ENCODE measurements at regions not wholly inside any gene's neighbourhood (a gene's known extent, or its start where the extent isn't known, plus 50 kb on each side); places are given as distances from the start of the nearest gene placed in this dataset.

DNA sequence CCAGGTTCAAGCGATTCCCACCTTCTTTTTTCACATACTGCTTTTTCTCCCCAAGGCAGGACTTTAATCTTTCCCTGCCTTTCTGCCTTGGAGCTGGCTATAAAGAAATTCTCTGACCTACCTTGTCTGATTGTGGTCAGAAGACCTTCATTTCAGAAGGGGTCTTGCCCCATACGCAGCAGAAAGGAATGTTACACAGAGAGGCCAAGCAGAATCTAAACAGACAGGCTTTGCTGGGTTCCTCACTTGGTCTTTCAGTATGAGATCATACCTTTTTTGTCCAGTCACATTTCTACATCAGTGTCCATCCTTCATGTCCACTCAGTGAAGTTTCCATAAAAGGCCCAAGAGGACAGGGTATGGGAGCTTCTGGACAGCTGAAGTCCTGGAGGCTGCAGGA is 108.3 kb upstream of the RBPJ start:
- POLR2A ChIA-PET = no interaction called here
- no peak overlapping the region for H3K4me3 ChIP-seq (ENCODE audit: control extremely low read depth in 1 of 5, extremely low read depth in 1 of 5, insufficient read depth in 1 of 5, low read depth in 2 of 5, low read length in 4 of 5)
- no peak overlapping the region for H2AFZ ChIP-seq (ENCODE audit: insufficient read depth, low read depth, low read length, poor library complexity, severe bottlenecking)
- ATAC-seq (ENCODE audit: low read depth) = no peak
- CTCF ChIA-PET = no interaction called here
- no peak for DNase-seq
- H3K9me3 Mint-ChIP-seq (ENCODE audit: insufficient read depth) = no peaks in the 10 kb centered on the region
- no peak overlapping the region for H3K27ac Mint-ChIP-seq
- H3K79me2 ChIP-seq (ENCODE audit: control insufficient read depth, insufficient read depth, low read length) = no peaks in the 10 kb centered on the region
- intact Hi-C loops (cut with micrococcal nuclease) = no loop called here
- no peak overlapping the region for H3K4me2 ChIP-seq (replicated peaks; ENCODE audit: low read depth, low read length, poor library complexity, severe bottlenecking)
- no peak overlapping the region for H3K9ac ChIP-seq (ENCODE audit: low read length)
- WGBS (ENCODE audit: insufficient coverage) = 95% methylated on average over 2 of the region's 2 CpGs
- H3K36me3 ChIP-seq (replicated peaks in 1 of 2; ENCODE audit: control extremely low read depth in 1 of 2, control insufficient read depth in 1 of 2, extremely low read depth in 1 of 2, insufficient read depth in 2 of 2, low read length in 1 of 2) = no peaks in the 10 kb centered on the region
- no peaks in the 10 kb centered on the region for H3K4me1 Mint-ChIP-seq
- no peaks in the 10 kb centered on the region for H3K9me3 ChIP-seq (ENCODE audit: control extremely low read depth in 1 of 3, control insufficient read depth in 2 of 3, insufficient read depth in 1 of 3, low read length in 2 of 3)
- no peaks in the 10 kb centered on the region for H3K4me1 ChIP-seq (ENCODE audit: control insufficient read depth in 2 of 2, insufficient read depth in 2 of 2, low read length in 2 of 2)
- no peaks in the 10 kb centered on the region for H4K20me1 ChIP-seq (ENCODE audit: control insufficient read depth, insufficient read depth, low read length, poor library complexity, severe bottlenecking)
- peaks cover 38% of the 10 kb centered on the region for H3K27me3 Mint-ChIP-seq
- TF ChIP-seq, protein P1, sequence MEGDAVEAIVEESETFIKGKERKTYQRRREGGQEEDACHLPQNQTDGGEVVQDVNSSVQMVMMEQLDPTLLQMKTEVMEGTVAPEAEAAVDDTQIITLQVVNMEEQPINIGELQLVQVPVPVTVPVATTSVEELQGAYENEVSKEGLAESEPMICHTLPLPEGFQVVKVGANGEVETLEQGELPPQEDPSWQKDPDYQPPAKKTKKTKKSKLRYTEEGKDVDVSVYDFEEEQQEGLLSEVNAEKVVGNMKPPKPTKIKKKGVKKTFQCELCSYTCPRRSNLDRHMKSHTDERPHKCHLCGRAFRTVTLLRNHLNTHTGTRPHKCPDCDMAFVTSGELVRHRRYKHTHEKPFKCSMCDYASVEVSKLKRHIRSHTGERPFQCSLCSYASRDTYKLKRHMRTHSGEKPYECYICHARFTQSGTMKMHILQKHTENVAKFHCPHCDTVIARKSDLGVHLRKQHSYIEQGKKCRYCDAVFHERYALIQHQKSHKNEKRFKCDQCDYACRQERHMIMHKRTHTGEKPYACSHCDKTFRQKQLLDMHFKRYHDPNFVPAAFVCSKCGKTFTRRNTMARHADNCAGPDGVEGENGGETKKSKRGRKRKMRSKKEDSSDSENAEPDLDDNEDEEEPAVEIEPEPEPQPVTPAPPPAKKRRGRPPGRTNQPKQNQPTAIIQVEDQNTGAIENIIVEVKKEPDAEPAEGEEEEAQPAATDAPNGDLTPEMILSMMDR (IDR thresholded peaks at IDR 0.05) = no peak
- TF ChIP-seq EZH2 (IDR thresholded peaks at IDR 0.05; ENCODE audit: borderline replicate concordance, insufficient read depth, low read depth, low read length, poor library complexity, severe bottlenecking) = no peak
- no peak overlapping the region for H3K4me3 Mint-ChIP-seq
- peaks cover 0 to 21% (median 15%) of the 10 kb centered on the region in 4 experiments for H3K27me3 ChIP-seq (replicated peaks in 1 of 4; ENCODE audit: control extremely low read depth in 1 of 4, control insufficient read depth in 3 of 4, insufficient read depth in 4 of 4, low read length in 3 of 4)
- H3K27ac ChIP-seq (ENCODE audit: low read length in 2 of 2) = no peak overlapping the region

DNA sequence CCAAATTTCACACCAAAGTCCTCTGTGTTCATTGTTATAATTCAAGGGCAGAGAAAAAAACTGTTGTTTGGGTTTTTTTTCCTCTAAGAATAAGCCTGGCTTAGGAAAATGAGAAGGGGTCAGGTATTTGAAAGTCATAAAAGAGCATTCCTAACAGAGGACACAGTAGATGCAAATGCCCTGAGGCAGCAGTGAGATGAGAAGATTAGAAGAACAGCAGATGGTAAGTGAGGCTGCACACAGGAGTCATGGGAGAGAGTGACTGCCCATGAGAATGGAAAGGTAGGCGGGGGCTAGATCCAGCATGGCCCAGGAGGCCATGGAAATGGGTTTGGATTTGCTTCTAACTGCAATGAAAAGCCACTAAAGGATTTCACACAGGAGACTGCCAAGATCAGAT is 107.5 kb upstream of the RBPJ start:
- Mint-ChIP-seq H3K4me1 (peaks cover 6% of the 10 kb centered on the region), H3K4me3 (no peak overlapping the region), H3K27ac (no peak overlapping the region), H3K27me3 (peaks cover 33% of the 10 kb centered on the region), H3K9me3 (ENCODE audit: insufficient read depth) (no peaks in the 10 kb centered on the region)
- ATAC-seq (ENCODE audit: low read depth) (no peak), DNase-seq (no peak)
- CTCF ChIA-PET = no interaction called here
- no peak overlapping the region for H3K4me3 ChIP-seq (ENCODE audit: control extremely low read depth in 1 of 5, extremely low read depth in 1 of 5, insufficient read depth in 1 of 5, low read depth in 2 of 5, low read length in 4 of 5)
- H3K9ac ChIP-seq (ENCODE audit: low read length) = no peak overlapping the region
- no peak overlapping the region for H3K4me2 ChIP-seq (replicated peaks; ENCODE audit: low read depth, low read length, poor library complexity, severe bottlenecking)
- no peak overlapping the region for H3K27ac ChIP-seq (ENCODE audit: low read length in 2 of 2)
- 92% methylated on average over 1 of the region's 1 CpG for WGBS (ENCODE audit: insufficient coverage)
- H3K9me3 ChIP-seq (ENCODE audit: control extremely low read depth in 1 of 3, control insufficient read depth in 2 of 3, insufficient read depth in 1 of 3, low read length in 2 of 3) = no peaks in the 10 kb centered on the region
- H2AFZ ChIP-seq (ENCODE audit: insufficient read depth, low read depth, low read length, poor library complexity, severe bottlenecking) = no peak overlapping the region
- intact Hi-C loops (cut with micrococcal nuclease) = no loop called here
- peaks cover 0 to 7% of the 10 kb centered on the region in 2 donors for H3K4me1 ChIP-seq (ENCODE audit: control insufficient read depth in 2 of 2, insufficient read depth in 2 of 2, low read length in 2 of 2)
- TF ChIP-seq EZH2 (IDR thresholded peaks at IDR 0.05; ENCODE audit: borderline replicate concordance, insufficient read depth, low read depth, low read length, poor library complexity, severe bottlenecking) = no peak
- TF ChIP-seq, protein P1 (IDR thresholded peaks at IDR 0.05) = no peak
- no peaks in the 10 kb centered on the region for H3K79me2 ChIP-seq (ENCODE audit: control insufficient read depth, insufficient read depth, low read length)
- H3K36me3 ChIP-seq (replicated peaks in 1 of 2; ENCODE audit: control extremely low read depth in 1 of 2, control insufficient read depth in 1 of 2, extremely low read depth in 1 of 2, insufficient read depth in 2 of 2, low read length in 1 of 2) = no peaks in the 10 kb centered on the region
- POLR2A ChIA-PET = no interaction called here
- no peaks in the 10 kb centered on the region for H4K20me1 ChIP-seq (ENCODE audit: control insufficient read depth, insufficient read depth, low read length, poor library complexity, severe bottlenecking)
- H3K27me3 ChIP-seq (replicated peaks in 1 of 4; ENCODE audit: control extremely low read depth in 1 of 4, control insufficient read depth in 3 of 4, insufficient read depth in 4 of 4, low read length in 3 of 4) = peaks cover 0 to 21% (median 14%) of the 10 kb centered on the region in 4 experiments
